ENCODE measurements at regions not wholly inside any gene's neighbourhood (a gene's known extent, or its start where the extent isn't known, plus 50 kb on each side); places are given as distances from the start of the nearest gene placed in this dataset.

- Histone ChIP-seq H3K9me2 (ENCODE audit: insufficient read depth) (no peaks in the 10 kb centered on the region), H3K4me3 (replicated peaks in 1 of 2; ENCODE audit: low read depth in 1 of 2, low read length in 2 of 2) (no peak overlapping the region), H3K4me1 (ENCODE audit: control insufficient read depth in 1 of 2, insufficient read depth in 2 of 2, low read length in 2 of 2) (peaks cover 6 to 8% of the 10 kb centered on the region in 2 experiments; a peak in 3 of 4 replicates), H3K79me2 (ENCODE audit: insufficient read depth, low read length) (no peaks in the 10 kb centered on the region), H3K4me2 (ENCODE audit: low read length) (no peak overlapping the region), H3K9me3 (ENCODE audit: control insufficient read depth in 1 of 2, insufficient read depth in 1 of 2, low read depth in 1 of 2, low read length in 2 of 2) (no peaks in the 10 kb centered on the region), H3K27ac (ENCODE audit: low read depth, low read length) (no peak overlapping the region), H3K36me3 (ENCODE audit: control insufficient read depth in 1 of 2, insufficient read depth in 2 of 2, low read length in 2 of 2) (no peaks in the 10 kb centered on the region), H4K20me1 (ENCODE audit: insufficient read depth) (no peaks in the 10 kb centered on the region), H2AFZ (ENCODE audit: low read depth, low read length, poor library complexity, severe bottlenecking) (no peak overlapping the region), H3K9ac (ENCODE audit: low read length) (no peak overlapping the region), H3K27me3 (ENCODE audit: insufficient read depth, low read length) (no peaks in the 10 kb centered on the region)
- ChIA-PET POLR2A (no interaction called here), CTCF (no interaction called here), RAD21 (ENCODE audit: low non-redundant PET in 1 of 2, low total read pairs in 2 of 2, uncharacterized antibody in 2 of 2, unreplicated experiment in 2 of 2) (no interaction called here)
- DNase-seq (ENCODE audit: low read depth, low spot score) = no peak
- ATAC-seq = no peak; the same call in 1 of the 2 replicates
- BruUV-seq (replicated peaks) = no TSS peak
- intact Hi-C loops (cut with micrococcal nuclease) = no loop called here
- TF ChIP-seq MAX (IDR thresholded peaks at IDR 0.05) = no peak
- TF ChIP-seq CTCF (IDR thresholded peaks at IDR 0.05 in 2 of 3, conservative IDR thresholded peaks at IDR 0.05 in 1 of 3; ENCODE audit: borderline replicate concordance in 1 of 3, insufficient read depth in 1 of 3, low read depth in 2 of 3, low read length in 2 of 3) = peak in 2 of 3 experiments; percentile 5 to 26; a peak in 2 of 6 replicates
- TF ChIP-seq ZBTB33 (IDR thresholded peaks at IDR 0.05; ENCODE audit: extremely low read depth, insufficient replicate concordance, low read length) = no peak
- TF ChIP-seq YY1 (IDR thresholded peaks at IDR 0.05; ENCODE audit: extremely low read depth, insufficient replicate concordance, low read depth, low read length) = no peak
- TF ChIP-seq TCF7L2 (IDR thresholded peaks at IDR 0.05; ENCODE audit: borderline replicate concordance, extremely low read depth, insufficient read depth, insufficient read length) = no peak
- TF ChIP-seq SP1 (IDR thresholded peaks at IDR 0.05; ENCODE audit: low read depth) = no peak
These were observed 118.0 kb upstream of the EEA1 start for GRCh38 chr12:93047118-93047517.
